ENCODE measurements at regions not wholly inside any gene's neighbourhood (a gene's known extent, or its start where the extent isn't known, plus 50 kb on each side); places are given as distances from the start of the nearest gene placed in this dataset.

DNA sequence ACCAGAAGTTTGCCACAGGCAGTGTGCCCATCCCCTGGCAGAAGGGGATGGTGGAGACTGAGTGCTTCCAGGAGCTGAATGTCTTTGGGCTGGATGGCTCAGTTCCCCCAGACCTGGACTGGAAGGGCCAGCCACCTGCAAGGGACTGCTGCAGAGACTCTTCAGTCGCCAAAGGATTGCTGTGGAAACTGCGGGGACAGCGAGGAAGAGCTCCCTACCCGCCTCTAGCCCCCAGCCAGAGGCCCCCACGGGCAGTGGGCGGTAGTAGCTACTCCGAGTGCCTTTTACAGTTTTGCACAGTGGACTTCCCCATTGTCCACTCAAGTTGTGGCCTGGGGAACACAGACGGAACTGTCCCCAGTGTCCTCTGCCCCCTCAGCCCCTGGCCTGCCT lies 138.5 kb downstream of the ZDHHC20 start:
- Histone ChIP-seq H3K27ac (no peak overlapping the region), H2AFZ (no peak overlapping the region), H3K27me3 (ENCODE audit: control insufficient read depth, insufficient read depth, low read length) (no peaks in the 10 kb centered on the region), H3K9ac (no peak overlapping the region), H3K4me2 (ENCODE audit: low read length) (no peak overlapping the region), H3K79me2 (no peaks in the 10 kb centered on the region), H3K4me1 (peaks cover 1% of the 10 kb centered on the region), H3K9me3 (ENCODE audit: control insufficient read depth, low read length) (no peaks in the 10 kb centered on the region), H3K36me3 (ENCODE audit: control insufficient read depth, insufficient read depth, low read length) (no peaks in the 10 kb centered on the region), H3K4me3 (ENCODE audit: low read depth, low read length) (no peak overlapping the region)
- TF ChIP-seq, protein P1, sequence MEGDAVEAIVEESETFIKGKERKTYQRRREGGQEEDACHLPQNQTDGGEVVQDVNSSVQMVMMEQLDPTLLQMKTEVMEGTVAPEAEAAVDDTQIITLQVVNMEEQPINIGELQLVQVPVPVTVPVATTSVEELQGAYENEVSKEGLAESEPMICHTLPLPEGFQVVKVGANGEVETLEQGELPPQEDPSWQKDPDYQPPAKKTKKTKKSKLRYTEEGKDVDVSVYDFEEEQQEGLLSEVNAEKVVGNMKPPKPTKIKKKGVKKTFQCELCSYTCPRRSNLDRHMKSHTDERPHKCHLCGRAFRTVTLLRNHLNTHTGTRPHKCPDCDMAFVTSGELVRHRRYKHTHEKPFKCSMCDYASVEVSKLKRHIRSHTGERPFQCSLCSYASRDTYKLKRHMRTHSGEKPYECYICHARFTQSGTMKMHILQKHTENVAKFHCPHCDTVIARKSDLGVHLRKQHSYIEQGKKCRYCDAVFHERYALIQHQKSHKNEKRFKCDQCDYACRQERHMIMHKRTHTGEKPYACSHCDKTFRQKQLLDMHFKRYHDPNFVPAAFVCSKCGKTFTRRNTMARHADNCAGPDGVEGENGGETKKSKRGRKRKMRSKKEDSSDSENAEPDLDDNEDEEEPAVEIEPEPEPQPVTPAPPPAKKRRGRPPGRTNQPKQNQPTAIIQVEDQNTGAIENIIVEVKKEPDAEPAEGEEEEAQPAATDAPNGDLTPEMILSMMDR (IDR thresholded peaks at IDR 0.05): no peak

DNA sequence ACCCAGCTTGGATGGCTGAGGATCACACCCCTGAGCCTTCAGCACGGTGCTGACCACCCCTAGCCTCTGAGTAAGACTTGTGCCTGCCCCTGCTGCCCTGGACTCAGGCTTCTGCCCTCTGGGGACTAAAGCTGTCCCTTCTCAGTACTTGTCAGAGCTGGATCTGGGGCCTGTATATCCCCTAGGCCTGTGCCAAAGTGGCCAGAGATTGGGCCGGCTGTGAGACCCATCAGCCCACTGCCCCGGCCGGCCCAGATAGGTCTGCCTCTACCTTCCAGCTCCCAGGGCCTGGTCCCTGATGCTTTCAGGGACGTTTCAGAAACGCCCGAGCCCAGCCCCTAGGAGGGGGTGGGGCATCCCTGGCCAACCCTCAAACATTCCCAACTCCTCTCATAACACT lies 137.8 kb downstream of the ZDHHC20 start:
- Histone ChIP-seq H2AFZ (no peak overlapping the region), H3K9me3 (ENCODE audit: control insufficient read depth, low read length) (no peaks in the 10 kb centered on the region), H3K4me1 (peaks cover 2% of the 10 kb centered on the region), H3K27ac (no peak overlapping the region), H3K4me3 (ENCODE audit: low read depth, low read length) (no peak overlapping the region), H3K79me2 (no peaks in the 10 kb centered on the region), H3K36me3 (ENCODE audit: control insufficient read depth, insufficient read depth, low read length) (no peaks in the 10 kb centered on the region), H3K4me2 (ENCODE audit: low read length) (no peak overlapping the region), H3K9ac (no peak overlapping the region), H3K27me3 (ENCODE audit: control insufficient read depth, insufficient read depth, low read length) (no peaks in the 10 kb centered on the region)
- TF ChIP-seq, protein P1 (IDR thresholded peaks at IDR 0.05): no peak

DNA sequence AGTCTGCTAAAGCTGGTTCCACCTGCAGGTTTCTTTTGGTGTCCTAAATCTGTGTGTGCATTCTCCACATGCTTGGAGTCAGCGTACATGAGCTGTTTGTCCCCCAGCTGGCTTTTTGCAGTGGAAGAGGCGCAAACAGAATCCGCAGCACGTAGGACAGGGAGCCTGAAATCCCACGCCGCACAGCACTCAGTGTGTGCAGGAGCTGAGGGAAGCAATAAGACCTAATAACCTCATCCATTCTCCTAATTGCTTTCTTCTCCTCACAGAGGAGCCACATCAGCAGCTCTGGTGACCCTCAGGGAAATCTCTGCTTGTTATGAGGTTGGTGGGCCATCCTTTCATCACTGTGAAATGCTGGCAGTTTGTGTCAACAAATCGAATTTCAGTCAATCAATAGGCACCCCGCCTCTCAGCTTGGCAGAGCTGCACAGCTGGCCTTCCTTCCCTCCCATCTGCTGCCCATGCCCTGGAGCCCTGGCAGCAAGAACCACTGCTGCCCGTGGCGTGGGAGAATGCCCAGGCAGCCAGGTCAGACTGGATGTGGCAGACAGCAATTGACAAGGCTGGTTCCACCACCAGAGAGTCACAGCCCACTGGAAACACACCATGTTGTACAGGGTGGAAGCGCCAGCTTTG lies 136.7 kb downstream of the ZDHHC20 start:
- TF ChIP-seq, protein P1 (IDR thresholded peaks at IDR 0.05): no peak
- Histone ChIP-seq H3K4me2 (ENCODE audit: low read length) (no peak overlapping the region), H3K79me2 (no peaks in the 10 kb centered on the region), H3K36me3 (ENCODE audit: control insufficient read depth, insufficient read depth, low read length) (no peaks in the 10 kb centered on the region), H3K9me3 (ENCODE audit: control insufficient read depth, low read length) (no peaks in the 10 kb centered on the region), H3K27ac (no peak overlapping the region), H3K4me3 (ENCODE audit: low read depth, low read length) (no peak overlapping the region), H3K27me3 (ENCODE audit: control insufficient read depth, insufficient read depth, low read length) (no peaks in the 10 kb centered on the region), H3K4me1 (peaks cover 2% of the 10 kb centered on the region), H2AFZ (no peak overlapping the region), H3K9ac (no peak overlapping the region)
